ENCODE measurements at regions not wholly inside any gene's neighbourhood (a gene's known extent, or its start where the extent isn't known, plus 50 kb on each side); places are given as distances from the start of the nearest gene placed in this dataset.

DNA sequence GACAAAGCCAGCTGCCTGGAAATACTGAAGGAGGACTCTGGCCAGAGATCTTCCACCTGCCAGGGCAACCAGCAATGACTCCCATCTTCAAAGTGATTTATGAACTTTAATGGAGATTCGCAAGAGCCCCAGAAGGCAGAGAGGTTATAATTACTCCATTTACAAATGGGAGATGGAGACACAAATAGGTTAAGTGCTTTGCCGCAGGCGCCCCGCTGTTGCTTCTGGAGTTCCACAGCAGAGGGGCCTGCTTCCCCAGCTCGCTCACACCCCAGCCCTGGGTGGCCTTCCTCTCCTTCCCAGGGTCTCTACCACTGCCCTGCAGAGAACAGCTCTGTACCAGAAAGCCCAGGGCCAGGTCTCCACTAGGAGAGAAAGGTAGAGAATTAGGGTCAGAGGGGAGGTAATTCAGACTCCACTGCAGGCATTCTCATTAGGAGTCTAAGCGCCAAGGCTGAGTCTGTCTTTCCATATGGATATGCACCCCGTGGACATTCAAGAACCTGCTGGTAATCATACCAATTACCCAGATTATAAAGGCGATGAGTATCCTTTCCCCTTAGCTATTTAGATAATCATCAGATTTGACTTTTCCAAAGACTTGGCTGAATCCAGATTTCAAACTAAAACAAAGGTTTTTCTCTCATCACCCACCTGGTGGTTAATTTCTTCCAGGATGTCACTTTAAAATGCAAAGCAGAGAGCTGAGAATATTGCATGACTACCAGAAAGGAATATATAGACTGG is 157.6 kb upstream of the TUT7 start:
- TF ChIP-seq, protein P1, sequence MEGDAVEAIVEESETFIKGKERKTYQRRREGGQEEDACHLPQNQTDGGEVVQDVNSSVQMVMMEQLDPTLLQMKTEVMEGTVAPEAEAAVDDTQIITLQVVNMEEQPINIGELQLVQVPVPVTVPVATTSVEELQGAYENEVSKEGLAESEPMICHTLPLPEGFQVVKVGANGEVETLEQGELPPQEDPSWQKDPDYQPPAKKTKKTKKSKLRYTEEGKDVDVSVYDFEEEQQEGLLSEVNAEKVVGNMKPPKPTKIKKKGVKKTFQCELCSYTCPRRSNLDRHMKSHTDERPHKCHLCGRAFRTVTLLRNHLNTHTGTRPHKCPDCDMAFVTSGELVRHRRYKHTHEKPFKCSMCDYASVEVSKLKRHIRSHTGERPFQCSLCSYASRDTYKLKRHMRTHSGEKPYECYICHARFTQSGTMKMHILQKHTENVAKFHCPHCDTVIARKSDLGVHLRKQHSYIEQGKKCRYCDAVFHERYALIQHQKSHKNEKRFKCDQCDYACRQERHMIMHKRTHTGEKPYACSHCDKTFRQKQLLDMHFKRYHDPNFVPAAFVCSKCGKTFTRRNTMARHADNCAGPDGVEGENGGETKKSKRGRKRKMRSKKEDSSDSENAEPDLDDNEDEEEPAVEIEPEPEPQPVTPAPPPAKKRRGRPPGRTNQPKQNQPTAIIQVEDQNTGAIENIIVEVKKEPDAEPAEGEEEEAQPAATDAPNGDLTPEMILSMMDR (IDR thresholded peaks at IDR 0.05; ENCODE audit: low read depth, low read length, poor library complexity, severe bottlenecking), result no peak
- no peak for TF ChIP-seq EZH2phosphoT487 (IDR thresholded peaks at IDR 0.05; ENCODE audit: borderline replicate concordance, low read length)

All from DOHH2 (cell line).